ENCODE measurements at regions not wholly inside any gene's neighbourhood (a gene's known extent, or its start where the extent isn't known, plus 50 kb on each side); places are given as distances from the start of the nearest gene placed in this dataset.
A peak's percentile ranks its signal among the peaks of the same experiment; 100 is the strongest.
"Not testable (repeated sequence)": the region's sequence is repeated elsewhere in the genome, so short reads cannot be mapped to it uniquely, and the experiment has no call there.

DNA sequence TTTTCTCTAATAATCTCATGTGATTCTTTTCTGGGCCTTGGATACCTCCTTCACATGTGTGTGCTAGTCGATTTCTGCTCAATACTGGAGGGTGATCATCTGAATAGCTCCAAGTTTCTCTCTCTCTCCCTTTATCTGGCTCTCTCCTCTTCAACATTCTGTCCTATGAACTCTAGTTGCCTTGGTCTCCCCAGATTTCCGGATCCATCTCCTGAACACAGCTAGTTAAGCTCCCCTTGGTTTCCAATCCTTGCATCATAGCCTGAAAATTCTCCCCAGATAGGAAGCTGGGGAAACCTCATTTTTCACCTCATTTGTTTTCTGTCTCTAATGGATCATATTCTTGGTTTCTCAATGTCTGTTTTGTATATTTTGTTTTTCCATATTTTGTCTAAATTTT lies 832.3 kb downstream of the MTRR start:
- DNase-seq (ENCODE audit: low read depth): no peak

DNA sequence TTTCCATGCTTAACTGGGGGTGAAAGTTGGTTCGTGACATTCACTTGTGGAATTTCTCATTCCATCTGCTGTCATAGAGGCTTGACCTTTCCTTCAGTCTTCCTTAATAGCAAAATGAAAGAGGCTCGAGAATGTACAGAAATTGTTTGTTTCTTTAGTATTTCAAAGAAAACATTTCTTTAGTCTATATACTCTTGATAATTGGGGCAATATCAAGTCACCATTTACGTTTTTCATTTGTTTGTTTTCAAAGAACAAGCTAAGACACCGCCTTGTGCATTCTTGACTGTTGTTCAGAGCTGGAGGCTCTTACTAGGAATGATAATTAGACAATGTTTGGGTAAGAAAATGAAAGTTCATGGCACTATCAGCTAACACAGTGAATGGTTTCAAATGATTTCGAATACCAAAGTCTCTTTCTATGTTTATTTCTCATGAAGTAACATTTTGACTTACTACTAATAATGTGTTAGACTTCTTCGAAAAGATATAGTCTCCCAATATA lies 835.4 kb downstream of the SEMA5A start:
- no peak for DNase-seq (ENCODE audit: low read depth)

DNA sequence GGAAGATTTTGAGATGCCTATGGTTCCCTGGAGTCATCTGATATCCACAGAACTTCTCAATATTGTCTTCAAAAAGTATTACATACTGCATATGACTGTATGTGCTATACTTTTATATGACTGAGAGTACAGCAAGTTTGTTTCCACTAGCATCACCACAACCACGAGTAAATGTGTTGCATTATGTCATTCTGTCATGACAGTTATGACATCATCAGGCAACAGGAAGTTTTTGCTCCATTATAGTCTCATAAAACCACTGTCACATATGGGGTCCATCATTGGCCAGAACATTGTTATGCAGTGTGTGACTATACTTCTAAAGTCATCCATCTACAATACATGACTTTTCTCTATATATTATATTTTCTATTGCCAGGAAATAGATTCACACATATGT lies 831.7 kb downstream of the SEMA5A start:
- DNase-seq (ENCODE audit: low read depth): no peak

DNA sequence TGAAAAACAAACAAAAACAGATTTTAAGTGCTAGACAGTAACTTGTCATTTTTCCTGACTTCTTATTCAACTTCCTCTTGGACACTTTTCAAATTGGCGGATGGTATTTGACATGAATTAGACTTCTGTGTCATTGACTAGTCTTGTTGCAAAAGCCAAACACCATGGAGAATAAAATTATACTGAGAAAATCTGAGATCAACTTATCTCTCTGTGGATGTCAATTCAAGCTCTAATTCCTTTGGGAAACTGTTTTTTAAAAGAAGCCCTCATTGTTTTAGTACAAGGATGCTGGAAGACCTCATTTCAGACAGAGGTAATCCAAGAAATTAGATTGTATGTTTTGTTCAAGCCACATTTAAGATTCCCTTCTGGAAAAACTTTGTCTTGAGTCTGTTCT lies 831.0 kb downstream of the SEMA5A start:
- no peak for DNase-seq (ENCODE audit: low read depth)

DNA sequence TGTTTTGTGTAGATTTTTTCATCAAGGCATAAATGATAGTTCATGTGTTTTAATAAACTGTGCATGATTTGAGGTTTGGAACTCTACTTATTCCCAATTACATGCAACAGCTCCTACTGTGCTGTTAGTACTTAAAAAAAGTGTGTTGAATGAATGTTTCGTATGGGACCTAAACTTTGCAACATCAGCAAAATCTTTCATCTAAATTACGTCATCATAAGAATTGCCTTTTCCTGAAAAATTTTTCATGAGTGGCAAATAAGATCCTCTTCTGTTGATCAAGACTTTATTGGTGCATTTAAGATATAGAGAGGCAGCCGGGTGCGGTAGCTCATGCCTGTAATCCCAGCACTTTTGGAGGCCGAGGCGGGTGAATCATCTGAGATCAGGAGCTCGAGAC lies 826.1 kb downstream of the SEMA5A start:
- no peak for DNase-seq (ENCODE audit: low read depth)

DNA sequence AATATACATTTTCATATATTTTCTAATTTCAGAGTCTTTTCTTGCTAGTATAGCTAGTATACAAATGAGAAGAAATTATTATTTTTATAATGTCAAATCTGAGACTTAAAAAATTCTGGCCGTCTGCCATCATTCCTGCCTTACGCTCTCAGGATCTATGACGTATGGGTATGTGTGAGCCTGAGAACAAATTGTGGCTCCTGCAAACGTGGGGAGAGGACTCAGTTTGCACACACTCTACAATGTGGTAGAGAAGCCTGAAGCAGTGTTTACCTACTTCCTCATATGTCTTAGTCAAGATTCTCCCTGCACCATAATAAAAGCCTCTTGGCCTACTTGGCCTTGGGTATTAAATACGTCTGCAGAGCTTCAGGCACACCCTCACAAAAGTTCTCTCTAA lies 825.4 kb downstream of the SEMA5A start:
- DNase-seq (ENCODE audit: low read depth): no peak

DNA sequence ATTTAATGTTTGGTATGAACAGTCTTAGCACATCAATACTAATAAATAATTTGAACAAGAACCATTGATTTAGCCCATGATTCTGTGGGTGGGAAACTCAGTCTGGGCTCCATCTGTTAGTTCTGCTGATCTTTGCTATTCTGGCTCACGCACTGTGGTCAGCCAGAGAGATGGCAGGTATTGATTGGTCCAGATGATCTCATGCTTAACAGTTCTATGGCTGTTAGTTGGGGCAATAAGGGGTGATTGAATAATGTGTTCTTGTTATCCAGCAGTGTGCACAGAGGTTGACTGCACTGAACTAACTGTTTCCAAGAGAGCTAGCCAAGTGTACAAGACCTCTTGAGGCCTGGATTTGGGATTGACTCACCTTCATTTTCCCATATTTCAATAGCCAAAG lies 824.3 kb downstream of the SEMA5A start:
- DNase-seq (ENCODE audit: low read depth): no peak

DNA sequence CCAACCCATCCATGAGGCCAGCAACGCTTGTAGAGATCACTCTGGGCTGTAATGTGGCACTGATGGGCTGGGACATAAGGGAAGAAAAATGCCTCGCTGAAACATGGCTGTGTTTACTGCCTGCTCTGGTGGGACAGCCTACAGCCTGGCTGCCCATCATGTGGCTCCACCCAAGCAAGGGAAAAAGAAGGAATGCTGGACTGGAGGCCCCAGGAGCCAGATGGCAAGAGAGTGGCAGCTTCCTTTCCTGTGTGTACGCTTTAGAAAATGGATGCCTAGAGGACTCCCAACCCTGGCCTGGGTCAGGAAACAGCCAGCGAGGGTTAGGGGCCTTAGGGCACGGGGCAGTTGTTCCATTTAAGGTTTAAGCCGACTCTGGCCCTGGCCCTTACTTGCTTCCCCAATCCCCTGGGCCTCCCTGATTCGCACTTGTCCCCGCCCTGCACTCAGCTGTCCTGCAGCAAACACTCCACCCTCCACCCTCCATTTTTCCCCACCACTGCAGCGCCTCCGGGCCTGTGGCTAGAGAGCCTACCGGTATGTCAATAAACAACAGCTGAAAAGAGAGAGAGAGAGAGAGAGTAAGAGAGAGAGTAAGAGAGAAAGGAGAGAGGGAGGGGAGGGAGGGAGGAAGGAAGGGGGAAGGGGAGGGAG lies 819.4 kb downstream of the SEMA5A start:
- DNase-seq (ENCODE audit: low read depth): peak; percentile 27

DNA sequence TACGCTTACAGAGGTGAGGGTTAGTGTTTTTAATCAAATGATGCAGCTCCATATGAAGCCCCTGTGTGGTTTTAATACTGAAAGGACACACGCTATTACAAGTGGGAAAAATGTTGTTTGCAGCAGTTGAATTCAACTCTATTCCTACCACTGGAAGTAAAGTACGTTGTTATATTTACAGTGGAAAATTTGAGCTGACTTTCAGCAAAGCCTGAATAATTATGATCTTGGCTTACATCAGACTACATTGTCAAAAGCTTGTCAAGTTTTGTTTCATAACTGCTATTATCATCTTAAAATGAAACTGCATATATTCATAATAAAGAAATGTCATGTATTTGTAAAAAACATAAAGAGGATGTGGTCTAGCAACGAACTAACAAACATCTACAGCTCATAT lies 818.5 kb downstream of the SEMA5A start:
- DNase-seq (ENCODE audit: low read depth): no peak

DNA sequence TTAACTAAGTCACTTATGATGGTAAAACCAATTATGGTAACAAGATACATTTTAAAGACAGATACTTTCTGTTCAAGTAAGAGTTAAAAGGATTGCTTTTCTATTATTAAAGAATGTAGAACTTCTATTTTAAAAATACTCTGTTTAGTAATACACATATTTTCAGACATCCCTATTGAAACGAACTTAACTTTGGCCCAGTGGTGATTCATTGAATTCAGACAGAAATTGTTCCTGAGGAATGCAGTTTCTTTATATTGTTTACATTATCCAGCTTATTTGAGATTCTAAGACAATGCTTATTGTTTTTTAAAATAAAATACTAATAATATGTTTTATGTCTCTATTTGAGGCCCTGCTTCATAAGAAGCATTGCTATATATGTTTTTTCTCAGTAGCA lies 816.4 kb downstream of the SEMA5A start:
- DNase-seq (ENCODE audit: low read depth): no peak

DNA sequence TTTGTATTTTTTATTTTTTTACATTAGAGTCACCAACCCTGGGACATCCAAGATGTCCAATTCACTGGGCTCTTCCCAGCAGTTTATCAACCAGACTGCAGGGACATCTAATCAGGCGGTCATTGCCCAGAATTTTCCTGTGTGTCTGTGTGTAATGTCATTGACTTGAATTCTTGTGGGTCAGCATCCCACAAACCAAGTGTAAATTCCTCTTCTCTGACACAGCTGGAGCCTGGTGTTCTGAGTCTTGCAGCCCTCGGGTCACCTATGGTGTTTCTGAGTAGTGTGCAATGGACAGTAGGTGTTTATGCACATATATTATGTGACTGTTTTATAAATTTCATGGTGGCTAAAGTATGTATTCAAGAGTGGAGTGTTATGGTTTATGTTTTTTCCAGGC lies 815.7 kb downstream of the SEMA5A start:
- peak; percentile 62 for DNase-seq (ENCODE audit: low read depth)

DNA sequence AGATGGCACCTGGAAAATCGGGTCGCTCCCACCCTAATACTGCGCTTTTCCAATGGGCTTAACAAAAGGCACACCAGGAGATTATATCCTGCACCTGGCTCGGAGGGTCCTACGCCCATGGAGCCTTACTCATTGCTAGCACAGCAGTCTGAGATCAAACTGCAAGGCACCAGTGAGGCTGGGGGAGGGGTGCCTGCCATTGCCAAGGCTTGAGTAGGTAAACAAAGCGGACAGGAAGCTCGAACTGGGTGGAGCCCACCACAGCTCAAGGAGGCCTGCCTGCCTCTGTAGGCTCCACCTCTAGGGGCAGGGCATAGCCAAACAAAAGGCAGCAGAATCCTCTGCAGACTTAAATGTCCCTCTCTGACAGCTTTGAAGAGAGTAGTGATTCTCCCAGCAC lies 814.8 kb downstream of the SEMA5A start:
- not testable (repeated sequence) for DNase-seq (ENCODE audit: low read depth)

DNA sequence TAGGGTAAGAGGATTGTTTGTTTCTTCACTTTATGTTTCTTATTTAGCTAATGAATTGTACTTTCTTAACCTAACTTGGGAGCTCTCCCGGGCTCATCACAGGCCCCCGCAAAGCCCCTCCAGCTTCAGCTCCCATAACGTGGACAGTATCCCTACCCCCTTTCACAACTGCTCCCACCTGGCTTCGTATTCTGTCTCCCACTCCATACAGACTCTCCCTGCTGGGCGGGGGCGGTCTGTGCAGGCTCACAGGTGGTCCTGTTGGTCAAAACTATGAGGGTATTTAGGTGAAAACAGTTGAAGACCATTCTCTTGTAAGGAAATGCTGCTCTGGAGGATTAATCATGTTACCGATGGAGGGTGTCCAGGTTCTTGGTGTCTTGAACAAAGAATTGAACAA lies 805.3 kb downstream of the SEMA5A start:
- DNase-seq (ENCODE audit: low read depth): no peak

DNA sequence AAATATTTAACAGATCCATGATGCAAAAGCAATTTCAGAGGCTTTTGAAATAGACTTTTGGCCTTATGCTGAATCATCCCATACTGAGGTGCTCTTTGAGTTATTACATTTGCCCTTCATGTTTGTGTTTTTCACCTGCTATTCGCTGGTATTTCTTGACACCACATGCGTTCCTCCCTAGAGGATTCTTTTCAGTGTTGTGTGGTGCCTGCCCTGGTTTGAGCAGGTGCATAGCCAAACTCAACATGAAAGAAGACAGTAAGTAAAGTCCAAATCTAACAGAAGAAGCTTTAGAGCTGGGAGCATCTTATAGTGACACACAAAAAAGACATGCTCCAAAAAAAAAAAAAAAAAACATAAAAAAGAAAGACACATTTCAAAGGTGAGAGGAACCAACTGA lies 796.3 kb downstream of the SEMA5A start:
- DNase-seq (ENCODE audit: low read depth): no peak

DNA sequence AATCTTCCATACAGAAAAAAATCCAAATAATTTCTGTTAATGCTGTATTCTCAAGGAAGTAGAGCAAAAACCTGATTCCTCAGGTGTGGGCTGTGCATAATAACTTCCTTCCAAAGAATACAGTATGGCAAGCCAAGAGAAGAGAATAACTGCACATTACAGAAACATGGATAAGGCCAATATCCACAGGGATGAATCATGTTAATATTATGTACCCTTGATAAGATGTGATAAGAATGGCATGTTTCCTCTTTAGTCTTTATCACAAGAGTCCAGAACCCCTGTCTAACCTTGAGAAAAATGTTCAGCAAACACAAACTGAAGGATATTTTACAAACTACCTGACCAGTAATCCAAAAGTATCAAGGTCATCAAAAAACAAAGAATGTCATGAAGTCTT lies 795.8 kb downstream of the SEMA5A start:
- DNase-seq (ENCODE audit: low read depth): no peak

DNA sequence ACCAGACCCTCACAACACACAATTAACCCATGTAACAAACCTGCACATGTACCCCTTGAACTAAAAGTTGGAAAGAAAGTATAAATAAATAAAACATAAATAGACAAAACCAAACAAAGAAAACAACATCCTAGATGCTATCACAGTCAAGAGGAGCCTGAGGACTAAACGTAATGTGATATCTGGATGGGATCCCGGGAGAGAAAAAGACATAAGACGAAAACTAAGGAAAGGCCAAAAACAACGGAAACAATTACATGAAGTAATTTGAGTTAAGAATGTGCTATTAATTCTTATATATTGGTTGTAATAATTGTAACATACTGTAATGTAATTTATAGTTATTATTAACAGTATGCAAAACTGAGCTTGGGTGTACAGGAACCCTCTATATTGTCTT lies 793.9 kb downstream of the SEMA5A start:
- DNase-seq (ENCODE audit: low read depth): no peak

DNA sequence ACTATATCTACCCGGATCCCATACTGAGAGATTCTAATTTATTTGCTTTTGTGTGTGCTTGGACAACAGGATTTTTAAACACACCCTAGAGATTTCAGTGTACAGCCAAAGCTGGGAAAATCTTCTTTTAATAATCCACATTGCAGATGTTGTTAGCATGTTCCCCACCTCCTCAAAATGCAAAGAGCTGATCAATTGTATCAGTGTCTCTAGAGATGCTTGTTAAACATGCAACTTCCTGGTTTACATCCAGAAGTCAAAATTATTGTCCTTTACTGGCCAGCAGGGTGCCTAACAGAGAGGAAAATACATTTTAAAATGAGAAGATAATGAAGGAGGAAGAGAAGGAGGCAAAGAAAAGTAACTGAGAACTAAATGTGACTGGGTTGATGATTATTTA lies 793.3 kb downstream of the SEMA5A start:
- DNase-seq (ENCODE audit: low read depth): no peak

DNA sequence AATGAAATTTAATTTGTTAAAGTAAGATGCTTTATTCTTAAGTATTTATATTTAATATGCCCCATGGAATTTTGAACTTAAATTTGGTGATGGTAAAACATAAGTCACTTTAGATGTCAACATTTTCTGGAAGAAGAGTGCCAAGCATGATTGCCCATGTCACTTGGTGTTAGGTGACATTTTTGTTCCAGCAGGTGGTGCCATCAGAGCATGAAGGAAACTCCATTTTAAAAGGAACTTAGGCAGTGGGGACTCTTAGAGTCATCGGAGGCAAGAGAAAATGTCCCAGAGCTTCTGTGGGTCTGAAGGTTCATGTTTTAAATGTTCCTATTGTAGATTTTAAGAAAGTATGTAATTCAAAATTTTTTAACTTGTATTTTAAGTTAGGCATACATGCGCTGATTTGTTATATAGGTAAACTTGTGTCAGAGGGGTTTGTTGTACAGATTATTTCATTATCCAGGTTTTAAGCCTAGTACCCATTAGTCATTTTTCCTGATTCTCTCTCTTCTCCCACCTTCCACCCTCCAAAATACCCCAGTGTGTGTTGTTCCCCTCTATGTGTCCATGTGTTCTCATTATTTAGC lies 789.3 kb downstream of the SEMA5A start:
- DNase-seq (ENCODE audit: low read depth): peak; percentile 59

DNA sequence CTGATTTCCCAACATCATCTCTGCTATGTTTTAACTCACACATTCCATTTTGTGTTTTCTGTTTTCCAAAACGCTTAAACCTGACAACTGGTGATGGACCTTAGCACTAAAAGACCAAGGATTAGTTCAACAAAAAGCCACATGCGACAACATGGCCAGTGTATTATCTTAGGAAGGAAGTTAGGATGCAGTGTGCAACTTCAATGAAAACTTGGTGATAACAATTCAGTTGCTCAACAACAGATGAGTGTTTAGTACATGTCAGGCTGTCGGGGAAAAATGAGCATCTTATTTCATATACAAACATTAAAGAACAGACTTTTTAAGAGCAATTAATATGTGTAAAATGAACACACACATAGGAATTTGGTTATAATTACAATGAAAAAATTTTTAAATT lies 780.0 kb downstream of the SEMA5A start:
- DNase-seq (ENCODE audit: low read depth): peak; percentile 9

DNA sequence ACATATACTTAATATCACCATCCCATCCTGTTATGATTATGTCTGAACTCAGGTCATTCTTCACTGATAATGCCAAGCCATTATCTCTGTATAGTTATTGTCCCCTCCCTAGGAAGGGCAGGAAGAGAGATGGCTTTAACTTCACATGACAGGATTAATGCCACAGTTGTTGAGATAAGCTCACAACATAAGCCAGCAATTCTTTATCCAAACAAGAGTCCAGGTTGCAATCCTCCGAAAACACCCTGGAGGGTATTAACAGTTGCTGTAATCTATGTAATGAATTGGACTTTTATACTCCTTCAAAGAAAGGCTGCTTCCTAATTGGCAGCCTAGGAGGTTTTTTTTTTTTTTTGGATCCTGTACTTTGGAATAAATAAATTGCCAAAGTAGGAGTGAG lies 779.4 kb downstream of the SEMA5A start:
- no peak for DNase-seq (ENCODE audit: low read depth)

DNA sequence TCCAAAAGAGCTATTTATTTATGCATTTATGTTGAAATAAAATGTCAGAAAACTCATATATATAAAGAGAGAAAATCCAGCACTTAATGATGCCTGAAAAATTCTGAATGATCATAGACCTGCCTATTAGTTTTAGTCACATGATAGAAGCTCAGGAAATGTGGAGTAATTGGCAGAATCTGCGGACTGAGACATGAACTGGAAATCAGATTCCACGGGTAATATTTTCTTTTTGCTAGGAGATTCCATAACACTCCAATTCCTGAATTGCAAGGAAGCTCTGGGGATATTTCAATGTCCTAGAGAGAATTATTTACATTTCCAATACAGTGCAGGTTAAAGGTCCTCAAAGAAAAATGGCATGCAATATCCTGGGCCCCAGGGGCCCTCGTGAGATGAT lies 778.8 kb downstream of the SEMA5A start:
- no peak for DNase-seq (ENCODE audit: low read depth)

DNA sequence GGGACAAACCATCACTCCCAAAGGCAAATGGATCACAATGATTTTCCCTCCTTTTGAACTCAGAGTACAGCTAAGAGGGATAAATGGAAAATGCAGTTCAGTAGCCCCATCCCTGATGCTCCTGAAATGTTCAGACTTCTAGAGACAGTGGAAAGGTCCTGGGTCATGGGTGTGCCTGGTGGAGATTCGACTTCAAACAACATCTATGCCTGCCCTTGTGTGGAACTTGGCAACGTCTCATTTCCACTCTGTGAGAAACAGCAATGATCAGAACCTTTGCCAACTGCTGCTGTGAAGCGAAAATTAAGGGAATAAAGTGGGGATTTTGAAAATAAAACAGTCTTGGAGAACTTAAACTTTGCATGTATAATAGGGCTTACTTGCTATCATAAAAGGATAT lies 778.1 kb downstream of the SEMA5A start:
- no peak for DNase-seq (ENCODE audit: low read depth)

DNA sequence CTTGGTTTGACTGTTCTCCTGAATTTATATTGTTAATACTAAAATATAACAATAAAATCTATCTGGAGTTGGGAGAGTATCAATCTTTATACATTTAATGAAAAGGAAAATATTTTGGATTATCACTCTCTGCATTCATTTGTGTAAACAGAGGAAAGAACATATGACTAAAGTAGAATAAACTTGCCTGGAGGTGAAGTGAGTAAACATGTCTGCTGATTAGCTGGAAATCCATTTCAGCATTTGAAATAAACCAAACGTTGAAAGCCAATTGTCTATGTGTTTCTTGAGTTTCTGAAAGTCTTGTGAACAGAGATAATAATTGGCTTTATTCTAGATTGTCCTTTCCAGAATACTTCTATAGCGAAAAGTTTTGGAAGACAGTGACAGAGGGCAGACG lies 776.2 kb downstream of the SEMA5A start:
- no peak for DNase-seq (ENCODE audit: low read depth)

DNA sequence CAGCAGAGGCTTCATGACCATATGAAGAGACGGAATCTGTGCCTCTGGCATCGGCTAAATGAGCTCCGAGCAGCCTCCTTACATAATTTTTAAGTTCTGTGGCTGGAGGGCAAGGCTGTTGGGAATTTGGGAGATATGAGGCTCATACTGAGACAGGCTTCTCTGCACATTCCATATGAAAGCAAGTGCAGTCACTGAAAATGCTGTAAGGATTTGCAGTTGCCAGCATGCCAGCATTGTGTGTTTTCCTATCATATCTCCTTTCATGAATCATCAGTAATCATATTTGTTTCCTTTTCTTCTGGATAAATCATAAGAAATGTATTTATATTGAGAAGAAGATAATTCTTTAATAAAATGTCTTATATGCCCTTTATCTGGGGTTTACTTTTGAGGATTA lies 775.4 kb downstream of the SEMA5A start:
- DNase-seq (ENCODE audit: low read depth): peak; percentile 24

All from LHCN-M2 (cell line).